Pancreas (tissue), 10 donors: ENCODE measurements at regions not wholly inside any gene's neighbourhood (a gene's known extent, or its start where the extent isn't known, plus 50 kb on each side); places are given as distances from the start of the nearest gene placed in this dataset.
"Not testable (repeated sequence)": the region's sequence is repeated elsewhere in the genome, so short reads cannot be mapped to it uniquely, and the experiment has no call there.

ENCODE experiments used
- ATAC-seq, 4 donors: fragments of 200-7000 bp; cut with Tn5 transposase; one replicate each; pipeline versions ENCODE4 v1.8.0 to v1.9.1; 2020; ENCODE audit warnings: mild to moderate bottlenecking in 4 of 4, moderate library complexity in 4 of 4
- DNase-seq, 6 donors: peaks; one replicate each; pipeline ENCODE4 v3.0.0-alpha.2; 2020
- FAIRE-seq: peaks from 2 replicates; lab custom pipeline; 2012; peaks lifted over from hg19 to GRCh38; lab: Jason Lieb, UNC
- H3K27ac ChIP-seq, 4 donors: fragments of 200-600 bp; sonication (generic); 1 replicate in 3 of 4; 2 replicates in 1 of 4; pipeline versions ENCODE4 v1.5.0 to v1.8.0; 2020
- H3K27me3 ChIP-seq, 4 donors: fragments of 200-600 bp; one replicate each; pipeline ENCODE4 v1.8.0; 2021
- H3K36me3 ChIP-seq, 3 donors: fragments of 200-600 bp; sonication (generic) in 1 of 3; one replicate each; pipeline versions ENCODE4 v1.5.0 to v1.8.0; 2020 to 2021
- H3K4me1 ChIP-seq, 3 donors: fragments of 200-600 bp; one replicate each; pipeline ENCODE4 v1.8.0; 2021
- H3K4me3 ChIP-seq, 4 donors: fragments of 200-600 bp; sonication (generic) in 2 of 4; one replicate each; pipeline versions ENCODE4 v1.5.0 to v1.8.0; 2020 to 2021
- H3K9me3 ChIP-seq, 4 donors: fragments of 200-600 bp; one replicate each; pipeline ENCODE4 v1.8.0; 2021
- WGBS, 2 donors: extraction: QIAGEN DNeasy Blood & Tissue Kit; methylation state at CpG; one replicate each; pipeline ENCODE4 v1.1.7; 2013; 5-methylcytosine and 5-hydroxymethylcytosine counted together
- intact Hi-C, 3 donors: fragments of 100-400 bp; cut with DNase I; formaldehyde crosslinking; loops; one replicate each; pipeline versions ENCODE4 v1.11.1 to v1.14.2; 2022
- TF ChIP-seq, protein P1 (sequence below), 4 donors: fragments of 200-600 bp; sonication (generic) in 3 of 4; IDR thresholded peaks; one replicate each; pipeline versions ENCODE4 v1.5.0 to v1.8.0; 2021; ENCODE audit warnings: antibody characterized with exemption in 4 of 4
- donor health status: healthy with polysubstance abuse.
- donor health status: DM: no; HTN: no; CAD: no; lungs with moderate emphysema.
- donor health status: DM: no; HTN: no; CAD: no.
- donor health status: control.
- donor health status: control.
- donor health status: Bipolar disorder and iron deficiency.
- donor health status: DM: yes; HTN: yes; CAD: no.
- donor health status: DM: no; HTN: no; CAD: no.
- donor health status: DM: no; HTN: no; CAD: no.
- donor health status: DM: yes; HTN: yes; CAD: no.

DNA sequence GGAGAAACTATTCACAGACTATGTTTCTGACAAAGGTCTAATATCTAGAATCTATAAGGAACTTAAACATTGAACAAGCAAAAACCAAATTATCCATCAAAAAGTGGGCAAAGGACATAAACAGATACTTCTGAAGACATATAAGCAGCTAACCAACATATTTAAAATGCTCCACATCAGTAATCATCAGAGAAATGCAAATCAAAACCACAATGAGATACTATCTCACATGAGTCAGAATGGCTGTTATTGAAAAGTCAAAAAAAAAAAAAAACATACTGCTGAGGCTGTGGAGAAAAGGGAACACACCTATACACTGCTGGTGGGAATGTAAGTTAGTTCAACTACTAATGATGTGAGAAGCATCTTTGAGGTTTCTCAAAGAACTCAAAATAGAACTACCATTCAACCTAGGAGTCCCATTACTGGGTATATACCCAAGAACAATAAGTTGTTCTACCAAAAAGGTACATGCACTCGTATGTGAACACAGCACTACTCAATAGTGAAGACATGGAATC, 220.4 kb upstream of the TFPI start:
- H3K27me3 ChIP-seq, result no peaks in the 10 kb centered on the region
- no peaks in the 10 kb centered on the region for H3K36me3 ChIP-seq
- ATAC-seq (no peak), DNase-seq (no peak), FAIRE-seq (no peak)
- WGBS, 2 donors, result 98 to 100% methylated on average over 1 of the region's 1 CpG
- intact Hi-C loops, result no loop called here
- no peaks in the 10 kb centered on the region for H3K9me3 ChIP-seq
- TF ChIP-seq, protein P1, sequence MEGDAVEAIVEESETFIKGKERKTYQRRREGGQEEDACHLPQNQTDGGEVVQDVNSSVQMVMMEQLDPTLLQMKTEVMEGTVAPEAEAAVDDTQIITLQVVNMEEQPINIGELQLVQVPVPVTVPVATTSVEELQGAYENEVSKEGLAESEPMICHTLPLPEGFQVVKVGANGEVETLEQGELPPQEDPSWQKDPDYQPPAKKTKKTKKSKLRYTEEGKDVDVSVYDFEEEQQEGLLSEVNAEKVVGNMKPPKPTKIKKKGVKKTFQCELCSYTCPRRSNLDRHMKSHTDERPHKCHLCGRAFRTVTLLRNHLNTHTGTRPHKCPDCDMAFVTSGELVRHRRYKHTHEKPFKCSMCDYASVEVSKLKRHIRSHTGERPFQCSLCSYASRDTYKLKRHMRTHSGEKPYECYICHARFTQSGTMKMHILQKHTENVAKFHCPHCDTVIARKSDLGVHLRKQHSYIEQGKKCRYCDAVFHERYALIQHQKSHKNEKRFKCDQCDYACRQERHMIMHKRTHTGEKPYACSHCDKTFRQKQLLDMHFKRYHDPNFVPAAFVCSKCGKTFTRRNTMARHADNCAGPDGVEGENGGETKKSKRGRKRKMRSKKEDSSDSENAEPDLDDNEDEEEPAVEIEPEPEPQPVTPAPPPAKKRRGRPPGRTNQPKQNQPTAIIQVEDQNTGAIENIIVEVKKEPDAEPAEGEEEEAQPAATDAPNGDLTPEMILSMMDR (IDR thresholded peaks at IDR 0.05), result no peak
- no peak overlapping the region for H3K4me3 ChIP-seq
- no peaks in the 10 kb centered on the region for H3K4me1 ChIP-seq
- H3K27ac ChIP-seq, result no peak overlapping the region

DNA sequence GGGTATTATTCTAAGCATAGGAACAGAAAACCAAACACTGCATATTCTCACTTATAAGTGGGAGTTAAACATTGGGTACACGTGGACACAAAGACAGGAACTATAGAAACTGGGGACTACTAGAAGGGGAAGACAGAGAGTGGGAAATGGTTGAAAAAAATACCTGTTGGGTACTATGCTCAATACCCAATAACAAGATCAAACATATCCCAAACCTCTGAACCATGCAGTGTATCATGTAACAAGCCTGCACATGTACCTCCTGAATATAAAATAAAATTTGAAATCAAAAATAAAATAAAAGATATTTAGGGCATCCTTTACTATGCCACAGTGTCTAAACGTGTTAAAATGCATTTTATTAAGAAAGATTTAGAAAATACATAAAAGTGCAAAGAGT, 221.0 kb upstream of the TFPI start:
- FAIRE-seq (no peak), DNase-seq (no peak), ATAC-seq (no peak)
- H3K9me3 ChIP-seq, result no peaks in the 10 kb centered on the region
- 66 to 72% methylated on average over 2 of the region's 2 CpGs for WGBS, 2 donors
- intact Hi-C loops, result no loop called here
- H3K36me3 ChIP-seq, result no peaks in the 10 kb centered on the region
- TF ChIP-seq, protein P1 (IDR thresholded peaks at IDR 0.05), result no peak
- H3K27ac ChIP-seq, result no peak overlapping the region
- no peaks in the 10 kb centered on the region for H3K4me1 ChIP-seq
- H3K27me3 ChIP-seq, result no peaks in the 10 kb centered on the region
- no peak overlapping the region for H3K4me3 ChIP-seq

DNA sequence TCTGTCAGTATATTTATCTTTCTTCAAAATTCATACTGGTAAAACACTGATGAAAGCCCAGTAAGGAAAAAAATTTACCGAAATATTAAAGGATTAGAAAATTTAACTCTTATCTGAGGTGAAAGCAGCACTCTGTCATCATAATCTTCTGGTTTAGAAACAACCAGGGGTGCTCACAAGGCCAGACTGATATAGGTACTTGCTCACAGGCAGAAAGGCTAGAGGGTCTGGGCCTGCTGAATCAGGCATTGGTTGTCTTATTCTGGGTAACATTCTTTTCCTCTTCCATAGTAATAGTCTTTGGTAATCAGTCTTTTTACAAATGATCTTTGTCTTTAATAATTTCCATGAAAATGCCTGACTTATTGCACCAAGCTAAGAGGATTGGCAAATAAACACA, 221.4 kb upstream of the TFPI start:
- 79% methylated on average over 1 of the region's 1 CpG for WGBS, 2 donors
- DNase-seq (no peak), ATAC-seq (no peak), FAIRE-seq (no peak)
- intact Hi-C loops, result no loop called here
- no peaks in the 10 kb centered on the region for H3K9me3 ChIP-seq
- H3K4me1 ChIP-seq, result no peaks in the 10 kb centered on the region
- TF ChIP-seq, protein P1 (IDR thresholded peaks at IDR 0.05), result no peak
- no peaks in the 10 kb centered on the region for H3K27me3 ChIP-seq
- no peak overlapping the region for H3K4me3 ChIP-seq
- no peak overlapping the region for H3K27ac ChIP-seq
- no peaks in the 10 kb centered on the region for H3K36me3 ChIP-seq

DNA sequence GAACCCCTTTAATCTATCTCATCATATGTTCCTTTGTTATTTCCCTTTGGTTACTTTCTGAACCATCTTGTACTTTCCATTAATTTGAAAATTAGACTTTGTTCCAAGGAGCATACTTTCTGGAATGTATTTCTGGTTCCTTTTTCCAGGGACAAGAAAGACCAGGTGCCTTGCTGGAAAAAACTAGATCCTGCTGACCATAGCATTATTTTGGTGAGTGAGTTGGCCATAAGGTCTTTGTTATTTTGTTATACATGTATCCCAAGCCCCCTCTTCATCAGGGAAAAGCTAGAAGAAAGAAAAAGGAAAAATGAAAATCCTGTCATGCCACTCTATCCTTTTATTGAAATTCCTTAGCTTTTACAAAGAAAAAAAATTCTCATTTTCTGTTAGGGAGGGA, 228.1 kb upstream of the TFPI start:
- Histone ChIP-seq H3K36me3 (no peaks in the 10 kb centered on the region), H3K9me3 (no peaks in the 10 kb centered on the region), H3K27me3 (no peaks in the 10 kb centered on the region), H3K27ac (no peak overlapping the region), H3K4me3 (no peak overlapping the region), H3K4me1 (no peaks in the 10 kb centered on the region)
- DNase-seq, result no peak
- ATAC-seq, result no peak
- no peak for FAIRE-seq
- TF ChIP-seq, protein P1 (IDR thresholded peaks at IDR 0.05), result no peak
- intact Hi-C loops, result no loop called here

DNA sequence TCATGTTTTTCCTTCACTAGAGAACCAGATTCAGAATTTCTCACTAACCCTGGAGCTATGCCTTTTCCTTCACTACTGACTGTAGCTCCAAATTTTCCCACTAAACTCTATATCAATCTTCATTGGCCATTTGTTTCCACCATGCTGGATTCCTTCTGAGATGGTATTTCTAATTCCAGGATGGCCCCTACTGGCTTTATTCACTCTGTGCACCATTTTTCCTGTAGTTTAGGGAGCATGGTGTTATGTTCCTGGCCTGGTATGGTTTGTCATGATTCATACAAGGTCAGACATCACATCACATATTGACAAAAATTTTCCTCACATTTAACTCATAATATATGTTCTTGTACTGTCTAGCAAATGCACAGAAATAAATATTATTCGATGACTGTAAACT, 229.2 kb upstream of the TFPI start:
- Histone ChIP-seq H3K9me3 (no peaks in the 10 kb centered on the region), H3K4me1 (no peaks in the 10 kb centered on the region), H3K4me3 (no peak overlapping the region), H3K27me3 (no peaks in the 10 kb centered on the region), H3K27ac (no peak overlapping the region), H3K36me3 (no peaks in the 10 kb centered on the region)
- WGBS, 2 donors, result 95 to 97% methylated on average over 1 of the region's 1 CpG
- FAIRE-seq (no peak), ATAC-seq (peak in 1 of 4 donors; percentile 52), DNase-seq (no peak)
- TF ChIP-seq, protein P1 (IDR thresholded peaks at IDR 0.05), result no peak
- intact Hi-C loops, result no loop called here

DNA sequence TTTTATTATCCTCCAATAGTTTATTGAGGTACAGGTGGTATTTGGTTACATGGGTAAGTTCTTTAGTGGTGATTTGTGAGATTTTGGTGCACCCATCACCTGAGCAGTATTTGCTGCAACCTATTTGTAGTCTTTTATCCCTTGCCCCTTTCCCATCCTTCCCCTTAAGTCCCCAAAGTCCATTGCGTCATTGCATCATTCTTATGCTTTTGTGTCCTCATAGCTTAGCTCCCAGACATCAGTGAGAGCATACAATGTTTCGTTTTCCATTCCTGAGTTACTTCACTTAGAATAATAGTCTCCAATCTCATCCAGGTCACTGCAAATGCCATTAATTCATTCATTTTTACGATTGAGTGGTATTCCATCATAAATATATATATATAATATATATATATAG, 229.9 kb upstream of the TFPI start:
- intact Hi-C loops, H3K27ac ChIP-seq, H3K9me3 ChIP-seq, H3K4me1 ChIP-seq, FAIRE-seq, H3K4me3 ChIP-seq, DNase-seq, ATAC-seq, H3K27me3 ChIP-seq, H3K36me3 ChIP-seq: not testable (repeated sequence)
- WGBS, 2 donors, result 61 to 65% methylated on average over 3 of the region's 3 CpGs
